ENCODE measurements at regions not wholly inside any gene's neighbourhood (a gene's known extent, or its start where the extent isn't known, plus 50 kb on each side); places are given as distances from the start of the nearest gene placed in this dataset.
A peak's percentile ranks its signal among the peaks of the same experiment; 100 is the strongest.

DNA sequence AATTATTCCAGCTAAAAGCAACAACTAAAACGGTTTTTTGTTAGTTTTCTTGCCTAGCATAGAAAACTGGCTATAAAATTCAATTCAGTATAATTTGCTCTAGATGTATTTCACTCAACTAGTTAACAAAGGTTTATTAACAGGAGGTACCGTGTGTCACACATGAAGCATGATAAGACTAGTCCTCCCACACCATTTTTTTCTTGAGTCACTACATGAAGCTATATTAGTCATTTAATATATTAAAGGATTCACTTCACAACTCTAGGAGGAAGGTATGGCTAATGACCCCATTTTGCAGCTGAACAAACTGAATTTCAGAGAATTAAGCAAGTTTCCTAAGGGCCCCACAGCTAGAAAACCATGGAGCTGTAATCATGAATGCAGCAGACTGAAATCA lies 307.8 kb upstream of the USP25 start:
- no peaks in the 10 kb centered on the region for H3K36me3 ChIP-seq (replicated peaks; ENCODE audit: control insufficient read depth, insufficient read depth, low read length)
- no peak overlapping the region for H3K4me3 ChIP-seq (ENCODE audit: insufficient read depth, low read depth, low read length)
- H3K27me3 ChIP-seq (ENCODE audit: control insufficient read depth, insufficient read depth, low read length), result no peaks in the 10 kb centered on the region
- no peak for DNase-seq

DNA sequence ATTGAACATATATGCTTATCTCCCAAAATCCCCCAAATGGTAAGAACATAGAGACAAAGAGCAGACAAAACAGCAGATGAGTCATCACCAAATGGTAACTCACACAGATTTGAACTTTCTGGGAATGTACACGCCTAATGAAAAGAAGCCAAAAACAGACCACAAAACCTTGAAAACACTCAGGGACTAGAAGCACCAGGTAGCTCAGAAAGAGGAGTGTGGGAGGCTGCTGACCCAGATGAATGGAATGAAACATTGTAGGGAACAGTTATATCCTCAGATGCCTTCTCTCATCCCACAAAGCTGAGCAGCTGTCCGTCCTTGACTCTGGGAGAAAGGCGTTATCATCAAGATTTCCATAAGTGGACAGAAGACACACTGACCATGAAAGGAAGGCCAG lies 307.0 kb upstream of the USP25 start:
- no peaks in the 10 kb centered on the region for H3K36me3 ChIP-seq (replicated peaks; ENCODE audit: control insufficient read depth, insufficient read depth, low read length)
- no peaks in the 10 kb centered on the region for H3K27me3 ChIP-seq (ENCODE audit: control insufficient read depth, insufficient read depth, low read length)
- no peak overlapping the region for H3K4me3 ChIP-seq (ENCODE audit: insufficient read depth, low read depth, low read length)
- DNase-seq, result no peak

DNA sequence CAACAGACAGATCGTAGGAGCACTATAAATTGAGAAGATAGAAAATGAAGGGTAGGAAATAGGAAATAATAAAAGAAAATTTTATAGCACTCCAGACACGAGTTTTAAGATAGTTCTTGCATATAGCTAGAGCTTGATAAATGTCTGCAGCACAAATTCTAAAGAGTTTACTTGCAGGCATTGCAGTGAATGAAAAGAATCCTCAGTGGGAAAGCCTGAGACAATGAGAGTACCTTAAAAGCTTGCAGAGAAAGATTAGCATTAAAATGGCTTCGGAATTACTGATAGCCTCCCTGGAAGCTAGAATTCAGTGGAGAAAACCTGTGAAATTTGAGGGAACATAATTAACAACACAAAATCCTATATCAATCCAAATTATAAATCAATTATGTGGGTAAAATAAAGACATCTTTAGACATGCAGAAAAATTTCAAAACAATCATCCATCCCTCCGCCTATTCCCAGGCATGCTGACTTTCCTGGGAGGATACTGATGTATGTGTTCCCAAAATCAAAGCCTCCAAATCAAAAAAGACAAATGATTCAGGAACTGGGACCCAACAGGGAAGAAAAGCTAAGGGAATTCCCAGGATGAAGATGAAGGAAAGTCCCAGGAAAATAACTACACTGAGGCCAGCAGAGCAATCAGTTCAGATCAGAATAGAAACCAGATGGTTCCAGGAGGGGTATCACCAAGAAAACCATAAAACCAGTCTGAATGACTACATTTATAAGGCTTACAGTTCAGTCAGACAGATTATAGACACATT lies 305.9 kb upstream of the USP25 start:
- Histone ChIP-seq H3K36me3 (replicated peaks; ENCODE audit: control insufficient read depth, insufficient read depth, low read length) (no peaks in the 10 kb centered on the region), H3K4me3 (ENCODE audit: insufficient read depth, low read depth, low read length) (no peak overlapping the region), H3K27me3 (ENCODE audit: control insufficient read depth, insufficient read depth, low read length) (no peaks in the 10 kb centered on the region)
- peak; percentile 13 for DNase-seq

DNA sequence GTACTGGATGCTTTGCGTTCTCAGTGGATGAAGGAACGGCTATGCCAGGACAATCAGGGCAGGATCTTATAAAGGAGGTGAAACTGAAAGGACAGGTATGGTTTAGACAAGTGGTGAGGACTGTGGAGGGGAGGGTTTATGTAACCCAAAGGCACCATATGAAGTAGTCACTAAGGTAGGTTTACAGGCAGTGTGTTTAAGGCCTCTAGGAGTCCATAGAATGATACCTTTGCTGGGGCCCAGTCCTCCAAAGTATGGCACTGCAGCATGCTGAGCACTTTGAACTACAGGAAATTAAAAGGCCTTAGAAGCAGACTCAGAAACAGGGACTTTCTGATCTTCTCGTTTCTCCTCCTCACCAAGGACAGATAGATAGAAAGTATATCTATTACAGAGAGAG lies 304.7 kb upstream of the USP25 start:
- DNase-seq, result no peak
- no peak overlapping the region for H3K4me3 ChIP-seq (ENCODE audit: insufficient read depth, low read depth, low read length)
- H3K36me3 ChIP-seq (replicated peaks; ENCODE audit: control insufficient read depth, insufficient read depth, low read length), result no peaks in the 10 kb centered on the region
- no peaks in the 10 kb centered on the region for H3K27me3 ChIP-seq (ENCODE audit: control insufficient read depth, insufficient read depth, low read length)

DNA sequence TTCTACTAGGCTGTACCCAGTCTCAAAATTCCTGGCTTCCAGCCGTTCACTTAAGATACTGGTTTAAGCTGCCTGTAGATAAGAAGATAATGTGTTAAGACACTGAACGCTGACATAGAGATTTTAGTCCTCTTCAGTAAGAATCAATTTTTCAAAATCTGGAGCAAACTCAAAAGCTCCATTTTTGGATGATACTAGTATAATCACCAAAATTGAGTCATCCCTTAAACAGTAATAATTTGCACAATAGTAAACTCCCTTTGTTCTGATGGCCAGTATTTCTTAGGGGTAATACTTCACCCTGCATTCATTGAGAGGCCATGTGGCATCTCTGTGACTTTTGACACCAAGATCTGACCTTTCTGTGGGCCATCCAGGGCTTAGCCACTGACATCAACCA lies 299.8 kb upstream of the USP25 start:
- no peak overlapping the region for H3K4me3 ChIP-seq (ENCODE audit: insufficient read depth, low read depth, low read length)
- H3K27me3 ChIP-seq (ENCODE audit: control insufficient read depth, insufficient read depth, low read length), result no peaks in the 10 kb centered on the region
- DNase-seq, result no peak
- H3K36me3 ChIP-seq (replicated peaks; ENCODE audit: control insufficient read depth, insufficient read depth, low read length), result no peaks in the 10 kb centered on the region

DNA sequence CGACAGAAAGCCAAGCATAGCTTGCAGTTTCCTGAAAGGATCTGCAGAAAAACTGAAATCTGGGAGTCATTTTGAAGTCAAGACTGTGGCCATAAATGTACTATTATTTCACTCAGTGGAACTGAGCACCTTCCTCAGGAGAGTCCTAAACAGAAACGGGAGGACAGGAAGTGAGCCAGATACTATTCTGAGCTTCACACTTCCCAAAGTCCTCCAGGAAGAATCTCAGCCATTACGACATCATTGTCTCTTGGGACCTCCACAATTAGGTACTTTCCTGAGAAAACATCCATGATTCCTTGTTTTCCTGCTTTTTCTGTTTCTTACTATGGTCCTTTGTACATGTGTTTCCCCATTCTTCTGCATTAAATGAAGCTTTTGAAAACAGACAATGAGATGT lies 299.2 kb upstream of the USP25 start:
- DNase-seq, result no peak
- Histone ChIP-seq H3K36me3 (replicated peaks; ENCODE audit: control insufficient read depth, insufficient read depth, low read length) (no peaks in the 10 kb centered on the region), H3K4me3 (ENCODE audit: insufficient read depth, low read depth, low read length) (no peak overlapping the region), H3K27me3 (ENCODE audit: control insufficient read depth, insufficient read depth, low read length) (no peaks in the 10 kb centered on the region)

DNA sequence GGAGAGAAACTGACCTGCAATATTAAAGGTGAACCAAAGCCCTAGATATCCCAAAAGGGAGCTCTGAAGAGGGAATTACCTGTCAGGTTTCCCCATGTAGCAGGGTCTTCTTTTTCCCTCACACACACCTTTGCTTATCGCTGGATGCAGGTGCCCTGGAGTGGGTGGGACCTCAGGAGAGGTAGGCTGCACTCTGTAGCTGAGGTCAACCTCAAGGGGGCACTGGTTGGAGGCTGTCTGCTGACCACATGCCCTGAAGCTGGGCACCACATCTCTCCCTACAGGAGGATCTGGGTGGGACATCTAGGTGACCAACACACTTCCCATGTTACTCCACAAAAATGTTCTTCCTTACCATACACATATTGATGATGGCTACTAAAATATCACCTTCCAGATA lies 298.7 kb upstream of the USP25 start:
- Histone ChIP-seq H3K36me3 (replicated peaks; ENCODE audit: control insufficient read depth, insufficient read depth, low read length) (no peaks in the 10 kb centered on the region), H3K4me3 (ENCODE audit: insufficient read depth, low read depth, low read length) (no peak overlapping the region), H3K27me3 (ENCODE audit: control insufficient read depth, insufficient read depth, low read length) (no peaks in the 10 kb centered on the region)
- DNase-seq, result no peak

DNA sequence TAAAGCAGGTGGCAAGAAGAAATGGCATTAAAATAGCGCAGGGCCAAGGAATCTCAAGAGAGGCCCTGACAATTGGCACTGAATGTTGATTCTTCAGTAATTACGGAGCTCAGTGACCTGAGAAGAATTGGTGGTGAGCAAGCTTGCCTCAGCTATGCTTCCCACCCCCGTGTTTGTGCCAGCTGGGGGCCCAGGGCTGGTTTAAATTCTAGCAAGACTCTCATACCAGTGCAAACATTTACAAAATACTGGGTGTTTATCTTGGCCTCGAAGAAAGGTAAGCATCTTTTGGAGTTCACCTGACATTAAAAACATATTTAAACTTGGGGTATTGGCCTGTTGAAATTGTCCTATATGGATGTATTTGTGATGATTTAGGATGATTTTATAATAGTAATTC lies 296.7 kb upstream of the USP25 start:
- DNase-seq, result no peak
- no peaks in the 10 kb centered on the region for H3K27me3 ChIP-seq (ENCODE audit: control insufficient read depth, insufficient read depth, low read length)
- H3K36me3 ChIP-seq (replicated peaks; ENCODE audit: control insufficient read depth, insufficient read depth, low read length), result no peaks in the 10 kb centered on the region
- no peak overlapping the region for H3K4me3 ChIP-seq (ENCODE audit: insufficient read depth, low read depth, low read length)

DNA sequence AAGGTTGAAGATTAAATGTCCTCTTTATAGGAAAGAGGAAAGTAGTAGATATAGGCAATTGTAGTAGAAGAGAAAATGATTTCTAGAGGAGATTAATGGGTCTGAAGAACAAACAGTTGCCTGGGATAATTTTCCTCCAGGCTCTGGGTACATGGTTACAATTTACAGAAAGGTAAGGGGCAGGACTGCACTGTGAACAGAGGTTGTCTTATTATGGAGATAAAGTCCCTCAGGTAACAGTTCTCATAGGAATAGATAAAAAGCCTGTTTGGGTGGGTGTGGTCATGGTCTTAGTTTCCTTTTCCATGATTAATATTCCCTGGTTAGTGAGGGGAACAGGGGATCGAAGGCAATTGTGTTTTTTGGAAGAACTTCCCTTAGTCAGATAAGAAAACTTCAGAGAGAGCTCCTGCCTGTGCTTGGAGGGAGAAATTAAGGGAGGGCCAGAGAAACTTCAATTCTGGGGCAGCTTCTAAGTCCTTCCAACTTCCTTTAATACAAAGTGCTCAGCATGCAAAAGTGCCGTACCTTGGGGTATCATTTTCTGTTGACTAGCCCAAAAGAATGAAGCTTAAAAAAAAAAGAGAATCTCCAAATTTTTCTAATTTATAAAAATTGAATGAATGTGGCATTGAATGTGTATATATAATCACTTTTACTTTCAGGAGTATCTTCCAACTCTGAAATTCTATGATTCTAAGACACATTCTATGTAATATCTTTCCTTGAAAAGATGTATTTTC lies 295.4 kb upstream of the USP25 start:
- H3K36me3 ChIP-seq (replicated peaks; ENCODE audit: control insufficient read depth, insufficient read depth, low read length), result no peaks in the 10 kb centered on the region
- no peak for DNase-seq
- no peaks in the 10 kb centered on the region for H3K27me3 ChIP-seq (ENCODE audit: control insufficient read depth, insufficient read depth, low read length)
- no peak overlapping the region for H3K4me3 ChIP-seq (ENCODE audit: insufficient read depth, low read depth, low read length)

DNA sequence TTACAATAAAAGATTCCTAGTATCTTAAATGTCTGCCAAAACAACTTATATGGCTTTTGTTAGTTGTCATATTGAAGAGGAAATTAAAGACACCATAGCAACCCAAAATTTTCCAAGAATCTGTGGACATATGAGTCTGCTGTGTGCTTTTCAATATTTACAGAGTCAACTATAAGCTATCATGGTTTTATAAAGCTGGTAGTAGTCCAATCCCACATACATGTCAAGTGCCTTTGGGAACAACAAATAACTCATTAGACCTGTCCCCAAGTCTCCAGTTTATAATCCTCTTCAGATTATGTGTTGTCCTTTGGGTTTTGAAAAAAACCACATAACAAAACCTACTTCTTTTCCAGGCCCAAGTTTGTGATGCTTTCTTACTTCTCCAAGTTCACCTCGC lies 293.8 kb upstream of the USP25 start:
- Histone ChIP-seq H3K27me3 (ENCODE audit: control insufficient read depth, insufficient read depth, low read length) (no peaks in the 10 kb centered on the region), H3K36me3 (replicated peaks; ENCODE audit: control insufficient read depth, insufficient read depth, low read length) (no peaks in the 10 kb centered on the region), H3K4me3 (ENCODE audit: insufficient read depth, low read depth, low read length) (no peak overlapping the region)
- DNase-seq, result no peak

DNA sequence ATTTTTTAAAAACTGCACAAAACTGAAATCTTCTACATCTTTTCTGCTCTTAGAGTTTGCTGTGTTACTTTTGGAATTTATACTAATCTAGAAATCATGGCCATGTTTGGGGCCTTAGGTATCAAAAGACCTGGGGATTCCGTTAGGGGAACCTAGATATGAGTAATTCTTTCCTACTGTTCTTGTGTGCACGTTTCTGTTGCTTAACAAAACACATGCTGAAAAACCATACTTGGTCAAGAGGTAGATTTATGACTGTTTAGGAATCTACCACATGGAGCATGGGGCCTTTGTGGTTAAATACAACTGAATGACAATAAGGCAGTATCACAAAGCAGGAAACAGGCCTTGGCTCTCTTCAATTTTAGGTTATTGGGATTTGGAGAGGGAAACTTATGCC lies 291.9 kb upstream of the USP25 start:
- DNase-seq, result no peak
- Histone ChIP-seq H3K27me3 (ENCODE audit: control insufficient read depth, insufficient read depth, low read length) (no peaks in the 10 kb centered on the region), H3K36me3 (replicated peaks; ENCODE audit: control insufficient read depth, insufficient read depth, low read length) (no peaks in the 10 kb centered on the region), H3K4me3 (ENCODE audit: insufficient read depth, low read depth, low read length) (no peak overlapping the region)

DNA sequence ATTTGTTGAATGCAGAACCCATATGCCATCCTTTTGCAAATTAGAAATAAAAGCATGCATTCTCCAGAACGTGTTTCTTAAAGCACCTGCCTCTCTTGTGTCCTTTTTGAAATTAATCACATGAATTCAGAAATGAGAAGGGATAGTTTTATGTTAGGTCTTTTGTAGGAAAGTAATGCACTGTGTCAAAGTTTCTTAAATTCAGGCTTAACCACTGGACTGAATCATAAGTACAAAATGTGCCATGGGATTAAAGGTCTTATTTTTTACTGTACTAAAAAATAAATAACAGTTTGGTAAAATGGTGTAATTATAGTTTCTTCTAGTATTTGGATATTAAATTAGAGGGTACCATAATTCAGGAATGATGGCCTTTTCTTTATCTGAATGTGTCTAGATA lies 290.1 kb upstream of the USP25 start:
- H3K27me3 ChIP-seq (ENCODE audit: control insufficient read depth, insufficient read depth, low read length), result no peaks in the 10 kb centered on the region
- H3K36me3 ChIP-seq (replicated peaks; ENCODE audit: control insufficient read depth, insufficient read depth, low read length), result no peaks in the 10 kb centered on the region
- DNase-seq, result no peak
- H3K4me3 ChIP-seq (ENCODE audit: insufficient read depth, low read depth, low read length), result no peak overlapping the region

DNA sequence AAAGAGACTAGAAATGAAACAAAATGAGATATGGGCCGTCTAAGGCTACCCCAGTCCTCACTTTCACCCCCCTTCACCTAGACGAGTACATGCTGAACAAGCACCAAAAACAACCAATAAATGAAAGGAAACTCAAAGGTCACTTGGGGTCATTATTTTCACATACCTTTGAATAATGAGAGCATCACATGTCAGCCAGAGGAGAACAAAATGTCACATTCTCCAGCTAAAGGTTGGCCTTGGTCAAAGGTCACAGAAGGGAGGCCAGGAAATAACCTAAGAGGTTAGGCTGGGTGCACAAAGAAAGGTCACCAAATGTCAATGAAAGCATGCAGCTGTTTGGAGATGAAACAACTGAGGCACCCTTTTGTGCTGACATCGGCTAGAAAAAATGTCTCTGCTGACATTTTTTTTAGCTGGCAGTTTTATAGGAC lies 288.7 kb upstream of the USP25 start:
- DNase-seq, result no peak
- H3K27me3 ChIP-seq (ENCODE audit: control insufficient read depth, insufficient read depth, low read length), result no peaks in the 10 kb centered on the region
- H3K36me3 ChIP-seq (replicated peaks; ENCODE audit: control insufficient read depth, insufficient read depth, low read length), result no peaks in the 10 kb centered on the region
- no peak overlapping the region for H3K4me3 ChIP-seq (ENCODE audit: insufficient read depth, low read depth, low read length)

DNA sequence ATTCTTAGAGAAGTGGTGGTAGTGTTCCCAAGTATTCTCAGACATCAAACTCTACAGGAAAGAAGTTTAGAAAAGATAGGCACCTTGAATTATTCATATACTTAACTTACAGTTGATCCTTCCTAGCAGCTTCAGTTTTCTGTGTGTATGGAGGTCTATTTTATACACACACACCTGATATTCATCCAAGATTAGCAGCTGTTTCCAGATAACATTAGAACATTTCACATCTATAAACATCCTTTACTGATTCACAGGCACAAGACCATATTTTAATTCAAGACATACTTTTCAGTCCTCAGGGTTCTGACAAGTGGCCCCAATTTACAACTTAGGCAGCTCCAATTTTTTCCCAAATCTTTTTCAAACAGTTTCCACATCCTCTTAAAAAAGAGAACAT lies 287.8 kb upstream of the USP25 start:
- Histone ChIP-seq H3K36me3 (replicated peaks; ENCODE audit: control insufficient read depth, insufficient read depth, low read length) (no peaks in the 10 kb centered on the region), H3K4me3 (ENCODE audit: insufficient read depth, low read depth, low read length) (no peak overlapping the region), H3K27me3 (ENCODE audit: control insufficient read depth, insufficient read depth, low read length) (no peaks in the 10 kb centered on the region)
- DNase-seq, result no peak

DNA sequence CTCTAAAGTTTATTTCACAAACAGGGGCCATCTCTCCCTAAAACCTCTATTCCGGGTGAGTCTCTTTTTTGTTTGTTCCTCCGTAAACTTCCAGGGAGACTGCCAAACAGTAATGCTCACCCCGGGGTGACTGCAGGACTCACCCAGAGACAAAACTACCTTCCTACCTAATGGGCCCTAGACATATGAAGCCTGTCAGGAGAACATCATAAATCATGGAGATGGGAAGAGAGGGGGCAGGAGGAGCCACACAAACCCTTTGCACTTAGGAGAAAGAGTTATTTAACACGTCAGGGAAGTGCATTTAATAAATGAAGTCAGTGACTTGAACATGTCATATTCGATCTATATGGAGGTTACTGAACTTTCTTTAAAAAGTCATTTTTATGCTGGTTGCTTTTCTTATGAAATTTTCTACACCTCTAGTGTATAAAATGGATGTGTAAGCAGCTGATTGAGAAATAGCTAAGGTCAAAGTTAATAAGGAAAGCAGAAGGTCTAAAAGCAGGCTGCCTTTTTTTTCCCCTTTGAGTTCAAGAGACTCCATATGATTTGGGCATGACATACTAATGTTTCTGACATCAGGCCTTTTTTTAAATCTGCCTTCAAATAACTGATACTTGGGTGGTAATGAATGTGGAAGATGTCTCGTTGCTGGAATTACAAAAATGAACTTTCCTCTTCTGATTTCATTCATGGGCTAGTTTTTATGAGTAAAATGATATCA lies 286.9 kb upstream of the USP25 start:
- no peaks in the 10 kb centered on the region for H3K36me3 ChIP-seq (replicated peaks; ENCODE audit: control insufficient read depth, insufficient read depth, low read length)
- H3K27me3 ChIP-seq (ENCODE audit: control insufficient read depth, insufficient read depth, low read length), result no peaks in the 10 kb centered on the region
- no peak for DNase-seq
- no peak overlapping the region for H3K4me3 ChIP-seq (ENCODE audit: insufficient read depth, low read depth, low read length)
